ENCODE measurements at regions not wholly inside any gene's neighbourhood (a gene's known extent, or its start where the extent isn't known, plus 50 kb on each side); places are given as distances from the start of the nearest gene placed in this dataset.
"Not testable (repeated sequence)": the region's sequence is repeated elsewhere in the genome, so short reads cannot be mapped to it uniquely, and the experiment has no call there.

DNA sequence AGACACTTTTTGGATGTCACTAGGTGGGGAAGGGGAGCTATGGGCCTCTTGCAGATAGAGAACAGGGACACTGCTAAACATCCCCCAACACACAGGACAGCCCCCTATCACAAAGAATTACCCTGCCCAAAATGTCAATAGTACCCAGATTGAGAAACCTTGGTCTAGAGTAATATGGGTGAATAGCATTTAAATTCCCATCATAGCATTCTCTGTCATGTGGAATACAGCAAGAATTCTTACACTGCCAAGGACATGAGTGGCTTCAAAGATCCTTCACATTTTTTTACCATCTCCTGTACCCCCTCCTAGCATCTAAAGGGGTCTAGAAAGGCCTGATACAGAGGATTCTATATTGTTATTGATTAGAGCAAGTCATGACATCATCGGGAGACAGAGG, 83.1 kb upstream of the SSTR4 start:
- DNase-seq (ENCODE audit: missing footprints) (no peak), ATAC-seq (no peak)
- intact Hi-C loops (cut with DNase I) = no loop called here

DNA sequence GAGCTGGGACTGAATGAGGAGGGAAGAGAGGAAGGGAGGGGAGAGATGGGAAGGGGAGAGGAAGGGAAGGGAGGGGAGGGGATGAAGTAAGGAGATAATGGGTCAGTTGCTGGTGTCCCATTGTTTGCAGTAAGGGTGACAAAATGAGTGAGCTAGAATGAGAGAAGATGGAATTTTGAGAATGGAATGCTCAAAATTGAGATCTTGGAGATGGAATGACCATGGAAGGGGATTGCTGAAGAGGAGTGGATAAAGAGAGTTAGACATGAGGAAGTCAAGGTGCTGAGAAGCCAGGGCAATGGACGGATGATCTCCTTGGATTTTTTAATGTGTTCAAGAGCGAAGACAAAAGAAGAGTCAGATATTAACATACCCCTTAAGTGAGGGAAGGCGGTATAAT, 80.5 kb upstream of the SSTR4 start:
- ATAC-seq (no peak), DNase-seq (ENCODE audit: missing footprints) (no peak)
- intact Hi-C loops (cut with DNase I) = no loop called here

DNA sequence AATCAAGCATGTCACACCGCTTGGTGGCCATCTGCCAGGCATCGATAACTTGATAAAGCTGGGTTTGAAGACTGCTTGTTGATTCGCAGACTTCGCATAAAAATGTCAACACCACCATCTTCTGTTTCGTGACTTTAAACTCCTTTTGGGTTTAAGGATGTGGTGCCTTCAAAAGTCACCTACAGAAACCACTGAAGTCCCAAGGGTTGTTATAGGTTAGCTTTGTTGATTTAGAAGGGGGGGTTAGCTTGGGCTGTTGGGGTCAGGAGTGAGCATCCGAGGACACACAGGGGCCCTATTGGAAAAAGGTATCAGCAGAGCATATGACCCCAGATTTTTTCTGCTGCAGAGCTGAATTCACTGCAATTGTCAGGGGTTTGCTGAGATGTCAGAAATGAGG, 76.7 kb upstream of the SSTR4 start:
- intact Hi-C loops (cut with DNase I) = no loop called here
- no peak for ATAC-seq
- no peak for DNase-seq (ENCODE audit: missing footprints)

DNA sequence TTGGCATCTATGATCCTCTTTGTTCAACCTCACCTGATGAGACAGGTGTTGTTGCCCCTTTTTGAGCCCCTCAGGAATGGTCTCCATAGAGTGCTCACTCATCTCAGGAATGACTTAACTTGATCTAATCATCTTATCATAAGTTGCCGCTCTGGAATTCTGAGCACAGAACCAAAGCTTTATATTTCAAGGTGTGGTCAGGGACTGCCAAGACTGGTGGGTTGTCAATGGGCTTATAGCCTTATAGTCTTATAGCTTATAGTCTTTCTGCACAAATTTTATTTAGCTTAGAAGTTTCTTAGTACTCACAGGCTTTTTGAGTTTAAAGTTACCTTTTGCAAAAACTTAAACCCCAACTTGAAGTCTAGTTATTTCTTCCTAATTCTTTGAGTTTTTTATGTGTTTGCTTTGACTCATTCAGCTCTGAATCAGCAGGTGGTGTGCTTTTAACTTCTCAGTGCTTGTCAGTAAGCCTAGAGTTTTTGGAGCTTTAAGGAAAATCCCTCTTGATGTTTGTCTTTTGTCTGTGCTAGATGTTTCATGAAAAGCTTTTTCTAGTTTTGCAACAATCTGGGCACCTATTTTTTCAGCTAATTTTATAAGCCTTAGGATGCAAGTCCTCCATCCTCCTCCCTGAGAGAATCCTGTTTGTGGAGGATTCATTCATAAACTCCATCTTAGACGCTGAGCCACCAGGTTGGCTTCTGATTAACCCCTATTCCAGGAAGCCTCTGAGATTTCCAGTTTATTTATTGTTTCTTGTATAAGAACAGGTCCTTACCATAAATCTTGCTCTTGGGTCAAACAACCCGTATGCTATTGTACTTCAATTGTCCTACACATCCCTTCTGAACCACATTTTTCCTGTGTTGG, 72.3 kb upstream of the SSTR4 start:
- intact Hi-C loops (cut with DNase I) = no loop called here
- DNase-seq (ENCODE audit: missing footprints) (no peak), ATAC-seq (no peak)

DNA sequence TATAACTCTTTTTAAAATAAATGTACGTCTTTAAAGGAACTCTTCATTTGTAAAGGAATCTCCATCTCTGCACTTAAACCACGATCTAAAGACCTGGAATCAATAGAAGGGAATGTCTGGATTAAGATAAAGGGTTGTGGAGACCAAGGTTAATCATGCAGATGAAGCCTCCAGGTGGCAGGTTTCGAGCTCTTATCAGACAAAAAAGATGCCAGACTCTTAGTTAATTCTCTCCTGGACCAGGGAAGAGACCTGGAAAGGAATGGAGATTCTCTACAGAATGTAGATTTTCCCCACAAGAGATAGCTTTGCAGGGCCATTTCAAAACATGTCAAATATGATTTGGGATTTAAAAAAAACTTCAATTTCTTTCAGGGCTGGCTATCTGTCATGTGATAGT, 71.5 kb upstream of the SSTR4 start:
- no peak for ATAC-seq
- intact Hi-C loops (cut with DNase I) = no loop called here
- DNase-seq (ENCODE audit: missing footprints) = no peak

DNA sequence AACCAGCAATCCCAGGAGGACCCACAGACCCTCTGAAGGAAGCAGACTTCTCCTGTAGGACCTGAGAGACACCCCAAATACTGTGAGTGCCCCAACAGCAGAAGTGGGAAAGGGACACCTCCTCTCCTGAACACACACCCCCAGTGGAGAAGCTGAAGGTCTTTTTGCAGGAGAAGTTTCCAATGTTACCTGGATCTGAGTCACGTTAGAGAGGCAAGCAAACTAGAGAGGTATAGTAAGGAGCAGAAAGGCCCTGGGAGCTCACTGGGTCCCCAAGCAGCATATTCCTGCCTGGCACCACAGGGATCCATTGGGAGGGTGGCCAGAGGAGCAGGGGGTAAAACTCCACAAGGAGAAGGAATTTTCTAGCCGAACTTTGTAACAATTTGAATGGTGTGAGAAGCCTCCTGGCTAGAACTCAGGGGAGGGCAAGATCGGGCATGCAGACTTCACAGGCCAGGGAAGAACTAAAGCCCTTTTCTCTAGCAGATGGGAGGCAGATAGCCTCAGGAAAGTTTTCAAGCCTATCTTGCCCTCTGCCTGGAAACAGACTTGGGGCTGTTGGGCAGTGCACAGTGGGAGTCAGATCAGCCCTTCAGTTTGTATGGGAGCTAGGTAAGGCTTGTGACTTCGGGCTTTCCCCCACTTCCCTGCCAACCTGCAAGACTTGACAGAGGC, 68.2 kb upstream of the SSTR4 start:
- DNase-seq (ENCODE audit: missing footprints) (no peak), ATAC-seq (no peak)
- intact Hi-C loops (cut with DNase I) = no loop called here

DNA sequence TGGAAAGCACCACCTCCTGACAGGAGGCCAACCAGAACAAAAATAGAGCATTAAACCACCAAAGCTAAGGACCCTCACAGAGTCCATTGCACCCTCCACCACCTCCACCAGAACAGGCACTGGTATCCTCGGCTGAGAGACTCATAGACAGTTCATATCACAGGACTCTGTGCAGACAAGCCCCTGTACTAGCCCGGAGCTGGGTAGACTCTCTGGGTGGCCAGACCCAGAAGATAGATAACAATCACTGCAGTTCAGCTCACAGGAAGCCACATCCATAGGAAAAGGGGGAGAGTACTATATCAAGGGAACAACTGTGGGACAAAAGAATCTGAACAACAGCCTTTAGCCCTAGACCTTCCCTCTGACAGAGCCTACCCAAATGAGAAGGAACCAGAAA, 67.4 kb upstream of the SSTR4 start:
- intact Hi-C loops (cut with DNase I); DNase-seq (ENCODE audit: missing footprints); ATAC-seq: not testable (repeated sequence)

DNA sequence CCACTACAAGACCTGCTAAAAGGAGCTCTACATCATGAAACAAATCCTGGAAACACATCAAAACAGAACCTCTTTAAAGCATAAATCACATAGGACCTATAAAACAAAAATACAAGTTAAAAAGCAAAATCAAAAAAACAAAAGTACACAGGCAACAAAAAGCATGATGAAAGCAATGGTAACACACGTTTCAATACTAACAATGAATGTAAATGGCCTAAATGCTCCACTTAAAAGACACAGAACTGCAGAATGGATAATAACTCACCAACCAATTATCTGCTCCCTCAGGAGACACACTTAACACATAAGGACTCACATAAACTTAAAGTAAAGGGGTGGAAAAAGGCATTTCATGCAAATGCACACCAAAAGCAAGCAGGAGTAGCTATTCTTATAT, 66.1 kb upstream of the SSTR4 start:
- intact Hi-C loops (cut with DNase I); ATAC-seq; DNase-seq (ENCODE audit: missing footprints): not testable (repeated sequence)

DNA sequence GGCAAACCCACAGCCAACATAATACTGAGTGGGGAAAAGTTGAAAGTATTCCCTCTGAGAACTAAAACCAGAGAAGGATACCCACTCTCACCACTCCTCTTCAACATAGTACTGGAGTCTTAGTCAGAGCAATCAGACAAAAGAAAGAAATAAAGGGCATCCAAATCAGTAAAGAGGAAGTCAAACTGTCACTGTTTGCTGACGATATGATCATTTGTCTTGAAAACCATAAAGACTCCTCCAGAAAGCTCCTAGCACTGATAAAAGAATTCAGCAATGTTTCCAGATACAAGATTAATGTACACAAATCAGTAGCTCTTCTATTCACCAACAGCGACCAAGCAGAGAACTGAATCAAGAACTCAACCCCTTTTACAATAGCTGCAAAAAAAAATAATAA, 64.0 kb upstream of the SSTR4 start:
- intact Hi-C loops (cut with DNase I); DNase-seq (ENCODE audit: missing footprints); ATAC-seq: not testable (repeated sequence)

DNA sequence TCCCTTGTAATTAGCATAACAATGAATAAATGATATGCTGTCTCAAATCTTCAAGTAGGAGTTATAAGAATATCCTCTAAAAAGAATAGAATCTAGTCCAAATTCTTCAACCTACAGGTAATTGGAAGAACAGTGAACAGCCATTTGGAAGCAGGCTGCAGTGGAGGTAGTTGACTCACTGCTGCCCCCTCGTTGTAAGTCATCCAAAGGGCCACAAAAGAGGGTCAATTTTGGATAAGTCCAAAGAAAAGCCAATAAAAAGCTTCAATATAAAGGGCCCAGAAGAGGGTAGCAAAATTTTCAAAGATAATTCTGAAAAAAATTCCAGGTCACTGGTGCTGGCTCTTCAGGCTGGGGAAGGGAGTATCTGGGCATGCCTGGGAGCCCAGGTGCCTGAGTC, 60.8 kb upstream of the SSTR4 start:
- DNase-seq (ENCODE audit: missing footprints) (no peak), ATAC-seq (no peak)
- intact Hi-C loops (cut with DNase I) = no loop called here

DNA sequence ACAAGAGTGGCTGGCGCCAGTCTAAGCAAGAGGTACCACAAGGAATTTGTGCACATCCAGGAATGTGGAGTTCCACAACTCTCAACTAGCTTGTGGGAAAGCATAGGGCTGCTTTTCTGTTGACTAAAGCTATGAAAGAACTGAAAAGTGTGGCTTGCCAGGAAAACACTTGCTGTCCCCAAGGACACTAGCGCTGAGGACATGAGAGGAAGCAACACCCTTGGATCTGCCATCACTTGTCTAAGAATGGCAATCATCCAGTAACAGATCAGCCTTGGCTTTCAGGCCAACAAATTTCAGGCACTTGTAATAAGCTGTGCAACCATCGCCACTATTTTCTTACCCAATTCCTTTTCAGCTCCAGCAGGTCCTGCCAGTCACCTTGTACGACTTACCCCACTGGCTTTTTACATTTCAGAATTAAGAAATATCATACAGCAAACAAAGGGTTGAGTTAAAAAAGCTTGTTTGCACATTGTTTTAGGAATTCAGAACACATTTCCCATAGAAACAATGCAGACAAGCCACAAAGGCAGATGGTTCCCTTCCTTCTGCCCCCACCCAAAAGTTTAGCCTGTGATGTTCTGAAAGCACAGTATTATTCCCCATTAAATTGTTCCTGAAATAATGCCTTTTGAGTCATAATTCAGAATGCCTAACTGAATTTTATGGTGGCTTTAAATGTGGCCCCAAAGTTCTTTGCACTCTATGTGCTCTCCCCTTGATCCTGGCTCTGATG, 57.9 kb upstream of the SSTR4 start:
- ATAC-seq (peak; percentile 95), DNase-seq (ENCODE audit: missing footprints) (no peak)
- intact Hi-C loops (cut with DNase I) = loop anchor here (2.0 to 5.0 kb wide), 2 partner anchors 70 to 115 kb away; no protein-coding TSS in a partner anchor

DNA sequence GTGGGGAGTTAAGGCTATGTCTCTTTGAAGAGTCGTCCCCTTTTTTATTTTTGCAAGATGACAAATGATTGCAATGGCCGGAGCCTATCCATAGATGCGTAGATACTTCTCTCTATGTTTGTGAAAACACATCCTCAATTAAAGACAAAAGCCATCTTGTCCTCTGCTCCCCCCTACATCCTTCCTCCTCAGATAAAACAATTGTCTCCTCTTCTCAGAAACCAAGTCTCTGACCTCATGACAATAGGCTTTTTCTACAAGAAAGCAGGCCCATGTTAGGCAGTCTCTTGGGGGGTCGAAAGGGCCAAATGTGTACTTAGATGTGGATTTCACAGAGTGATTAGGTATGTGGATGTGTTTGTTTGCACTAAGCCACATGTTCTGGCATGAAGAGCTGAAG, 51.1 kb upstream of the SSTR4 start:
- intact Hi-C loops (cut with DNase I) = no loop called here
- ATAC-seq (no peak), DNase-seq (ENCODE audit: missing footprints) (no peak)

DNA sequence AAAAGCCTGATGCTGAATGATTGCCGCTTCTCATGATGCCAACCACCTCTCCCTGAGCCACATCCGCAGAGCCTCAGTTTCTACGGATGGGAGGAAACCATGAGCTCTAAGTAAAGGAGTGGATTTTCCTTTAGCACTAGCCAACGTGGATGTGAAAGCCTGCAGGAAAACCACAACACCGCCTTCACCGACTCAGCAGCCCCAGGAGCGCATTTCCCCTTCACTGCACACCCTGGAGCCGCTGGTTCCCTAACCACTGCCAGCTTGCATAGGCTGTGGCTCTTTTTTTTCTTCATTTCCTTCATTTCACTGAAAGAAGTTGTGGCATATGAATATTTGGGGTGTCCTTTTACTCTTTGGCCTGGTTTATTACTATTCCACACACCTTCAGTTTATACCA, 50.5 kb upstream of the SSTR4 start:
- intact Hi-C loops (cut with DNase I) = no loop called here
- no peak for DNase-seq (ENCODE audit: missing footprints)
- no peak for ATAC-seq

DNA sequence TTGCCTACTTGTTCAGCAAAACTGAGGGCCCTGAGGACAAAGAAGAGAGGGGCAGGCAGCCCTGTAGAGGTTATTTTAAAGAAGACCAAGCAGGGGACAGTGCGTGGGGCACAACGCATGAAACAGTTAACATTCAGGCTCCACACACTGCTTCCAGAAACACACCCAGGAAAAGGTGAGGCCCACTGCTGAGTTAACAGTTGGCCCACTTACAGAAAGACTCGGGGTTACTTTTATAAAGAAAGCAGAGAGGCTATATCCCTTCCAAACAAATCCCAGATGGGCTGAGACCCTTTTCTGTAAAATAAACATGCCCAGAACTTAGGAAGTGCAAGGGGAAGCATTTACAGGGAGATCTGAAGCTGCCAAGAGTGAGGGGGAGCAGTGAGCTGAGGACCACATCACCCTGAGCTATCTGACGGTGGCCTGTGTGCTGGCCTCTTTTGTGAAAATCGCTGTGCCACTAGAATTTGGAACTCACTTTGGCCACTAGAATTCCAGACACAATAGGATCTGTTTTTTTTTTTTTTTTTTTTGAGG, 49.8 kb upstream of the SSTR4 start:
- DNase-seq (ENCODE audit: missing footprints) (no peak), ATAC-seq (no peak)
- intact Hi-C loops (cut with DNase I) = no loop called here

Measured in Right ventricle myocardium inferior (tissue), 1 donor.